GM12878 (cell line): ENCODE measurements at regions not wholly inside any gene's neighbourhood (a gene's known extent, or its start where the extent isn't known, plus 50 kb on each side); places are given as distances from the start of the nearest gene placed in this dataset.

ENCODE experiments used
- ATAC-seq: fragments of 200-7000 bp; cut with Tn5 transposase; 3 replicates; pipeline ENCODE4 v1.9.1; 2020; ENCODE audit warnings: mild to moderate bottlenecking, moderate library complexity
- BruUV-seq: library from RNA; stranded (reverse); fragments of 400-500 nt; replicated peaks from 2 replicates; lab custom pipeline; 2021; lab: Mats Ljungman, UMichigan
- CTCF ChIA-PET: fragments of 300-600 bp; sonication (Branson Sonifier 250); formaldehyde crosslinking; extraction: SDS; loops from one replicate; lab custom pipeline; 2021; ENCODE audit warnings: inconsistent platforms; lab: Yijun Ruan, JAX
- POLR2A ChIA-PET: fragments of 350-600 bp; formaldehyde crosslinking; extraction: SDS; loops from one replicate; lab custom pipeline; 2021; ENCODE audit warnings: inconsistent platforms; lab: Charles Lee
- RAD21 ChIA-PET: fragments of 300-600 bp; sonication (Branson Sonifier 250); formaldehyde crosslinking; loops from one replicate; lab custom pipeline; 2023; ENCODE audit warnings: antibody characterized with exemption; ENCODE audit not compliant: unreplicated experiment; lab: Charles Lee
- SMC1A ChIA-PET: fragments of 300-600 bp; sonication (Branson Sonifier 250); formaldehyde crosslinking; loops from one replicate; lab custom pipeline; 2023; ENCODE audit not compliant: unreplicated experiment, uncharacterized antibody; lab: Charles Lee
- DNase-seq: peaks from one replicate; pipeline ENCODE4 v3.0.0-alpha.2; 2011; ENCODE audit warnings: low read depth, low spot score
- FAIRE-seq: peaks from 3 replicates; lab custom pipeline; 2011; peaks lifted over from hg19 to GRCh38; lab: Jason Lieb, UNC
- H2AFZ ChIP-seq: 2 replicates; pipeline ENCODE4 v1.6.0; 2011; ENCODE audit warnings: low read depth, low read length, control low read depth; ENCODE audit not compliant: control insufficient read depth
- H3K27ac ChIP-seq: 2 replicates; pipeline ENCODE4 v1.5.1; 2011; ENCODE audit warnings: control low read depth; ENCODE audit not compliant: control insufficient read depth, insufficient read depth
- H3K27me3 ChIP-seq, 2 experiments: replicated peaks in 1 of 2; 2 replicates each; pipeline versions ENCODE4 v1.6.0 to v1.6.1; 2011; ENCODE audit warnings: low read length in 1 of 2; ENCODE audit not compliant: control insufficient read depth in 2 of 2, insufficient read depth in 2 of 2
- H3K36me3 ChIP-seq, 2 experiments: 2 replicates each; pipeline ENCODE4 v1.5.1; 2011; ENCODE audit warnings: low read length in 1 of 2; ENCODE audit not compliant: control insufficient read depth in 2 of 2, insufficient read depth in 2 of 2
- H3K4me1 ChIP-seq: 2 replicates; pipeline ENCODE4 v1.6.1; 2011; ENCODE audit warnings: mild to moderate bottlenecking, low read length, moderate library complexity, mixed read lengths; ENCODE audit not compliant: control insufficient read depth, insufficient read depth
- H3K4me2 ChIP-seq: 2 replicates; pipeline ENCODE4 v1.6.0; 2011; ENCODE audit warnings: control low read depth; ENCODE audit not compliant: control insufficient read depth, insufficient read depth
- H3K4me3 ChIP-seq: fragments of 200-600 bp; sonication (generic); 2 replicates; pipeline ENCODE4 v1.5.1; 2016
- H3K79me2 ChIP-seq: 2 replicates; pipeline ENCODE4 v1.6.0; 2011; ENCODE audit warnings: low read length; ENCODE audit not compliant: control insufficient read depth, insufficient read depth
- H3K9ac ChIP-seq: 2 replicates; pipeline ENCODE4 v1.8.0; 2011; ENCODE audit warnings: low read length, control low read depth, mixed read lengths; ENCODE audit not compliant: control insufficient read depth, insufficient read depth
- H3K9me3 ChIP-seq: replicated peaks from 3 replicates; pipeline ENCODE4 v1.5.1; 2011; ENCODE audit warnings: mild to moderate bottlenecking, low read length; ENCODE audit not compliant: control insufficient read depth, insufficient read depth
- H4K20me1 ChIP-seq: 2 replicates; pipeline ENCODE4 v1.6.0; 2011; ENCODE audit not compliant: control insufficient read depth, insufficient read depth
- CBX3 ChIP-seq: fragments of 200-600 bp; sonication (generic); IDR thresholded peaks from 2 replicates; pipeline ENCODE4 v1.6.1; 2016; ENCODE audit warnings: low read depth, borderline replicate concordance
- CHD4 ChIP-seq: fragments of 200-600 bp; sonication (generic); IDR thresholded peaks from 2 replicates; pipeline ENCODE4 v1.6.1; 2016; ENCODE audit warnings: mild to moderate bottlenecking
- HDAC2 ChIP-seq: fragments of 200-600 bp; sonication (generic); IDR thresholded peaks from 2 replicates; pipeline ENCODE4 v1.6.1; 2017
- HDGF ChIP-seq: fragments of 450-650 bp; IDR thresholded peaks from 2 replicates; pipeline ENCODE4 v1.6.1; 2016; ENCODE audit warnings: antibody characterized with exemption
- IKZF2 ChIP-seq, 2 experiments: fragments of 450-650 bp; IDR thresholded peaks; 2 replicates each; pipeline ENCODE4 v1.6.1; 2017; ENCODE audit warnings: mild to moderate bottlenecking in 2 of 2, moderate library complexity in 2 of 2
- MEF2A ChIP-seq: IDR thresholded peaks from 2 replicates; pipeline ENCODE4 v1.6.1; 2011; ENCODE audit warnings: low read depth, mild to moderate bottlenecking, low read length, moderate library complexity; ENCODE audit not compliant: insufficient read depth
- MTA3 ChIP-seq: IDR thresholded peaks from 2 replicates; pipeline ENCODE4 v1.6.1; 2012; ENCODE audit warnings: low read length, inconsistent platforms, borderline replicate concordance
- NR2C1 ChIP-seq: fragments of 450-650 bp; IDR thresholded peaks from 2 replicates; pipeline ENCODE4 v1.6.1; 2017; ENCODE audit warnings: antibody characterized with exemption, mild to moderate bottlenecking, moderate library complexity
- NRF1 ChIP-seq: conservative IDR thresholded peaks from 2 replicates; pipeline ENCODE4 v1.6.1; 2011; ENCODE audit warnings: mild to moderate bottlenecking, low read depth, low read length, improper control_type of control experiment
- SMAD1 ChIP-seq: fragments of 450-650 bp; IDR thresholded peaks from 2 replicates; pipeline ENCODE4 v1.6.1; 2018; ENCODE audit warnings: mild to moderate bottlenecking, low read depth; ENCODE audit not compliant: partially characterized antibody
- ZBTB40 ChIP-seq: fragments of 450-650 bp; IDR thresholded peaks from 2 replicates; pipeline ENCODE4 v1.6.1; 2016; ENCODE audit warnings: mild to moderate bottlenecking, moderate library complexity, borderline replicate concordance
- ZNF687 ChIP-seq: fragments of 450-650 bp; IDR thresholded peaks from 2 replicates; pipeline ENCODE4 v1.6.1; 2017; ENCODE audit warnings: mild to moderate bottlenecking, moderate library complexity
- WGBS: methylation state at CpG from one replicate; pipeline ENCODE4 v1.1.6; 2016; ENCODE audit warnings: low lambda C conversion rate; ENCODE audit not compliant: insufficient replicate concordance, insufficient coverage; ENCODE audit errors: missing lambda C conversion rate; 5-methylcytosine and 5-hydroxymethylcytosine counted together
- in situ Hi-C: fragments of 300-500 bp; cut with MboI; formaldehyde crosslinking; loops from 9 replicates; pipeline ENCODE4 v1.14.3; 2018; ENCODE audit warnings: mixed read lengths
- intact Hi-C: fragments of 100-400 bp; cut with micrococcal nuclease; formaldehyde crosslinking; loops from one replicate; pipeline ENCODE4 v1.14.2; 2022; ENCODE audit not compliant: unreplicated experiment

- no peak overlapping the region for H2AFZ ChIP-seq
- TF ChIP-seq MTA3 (no peak), ZNF687 (no peak), IKZF2 (IDR thresholded peaks at IDR 0.05) (no peak), CBX3 (no peak), HDAC2 (no peak), MEF2A (no peak), CHD4 (no peak), NR2C1 (no peak), SMAD1 (no peak), HDGF (no peak), NRF1 (no peak), ZBTB40 (no peak)
- TF ChIP-seq, all 136 proteins: peak for 0
- FAIRE-seq (no peak), ATAC-seq (no peak), DNase-seq (no peak)
- no peaks in the 10 kb centered on the region for H3K27me3 ChIP-seq
- H3K9me3 ChIP-seq = no peaks in the 10 kb centered on the region
- H3K4me1 ChIP-seq = no peaks in the 10 kb centered on the region
- no TSS peak for BruUV-seq
- WGBS = 65% methylated on average over 3 of the region's 3 CpGs
- POLR2A ChIA-PET = no interaction called here
- RAD21 ChIA-PET = no interaction called here
- CTCF ChIA-PET = no interaction called here
- no peak overlapping the region for H3K9ac ChIP-seq
- H3K4me3 ChIP-seq = no peak overlapping the region
- H3K79me2 ChIP-seq = no peaks in the 10 kb centered on the region
- in situ Hi-C loops (no loop called here), intact Hi-C loops (no loop called here)
- no peaks in the 10 kb centered on the region for H4K20me1 ChIP-seq
- no peaks in the 10 kb centered on the region for H3K36me3 ChIP-seq
- SMC1A ChIA-PET = no interaction called here
- H3K27ac ChIP-seq = no peak overlapping the region
- H3K4me2 ChIP-seq = no peak overlapping the region
Measured at GRCh38 chr21:20800106-20800505, 198.1 kb upstream of the NCAM2 start.
